HCT116 (cell line): ENCODE measurements at regions not wholly inside any gene's neighbourhood (a gene's known extent, or its start where the extent isn't known, plus 50 kb on each side); places are given as distances from the start of the nearest gene placed in this dataset.

ENCODE experiments used
- ATAC-seq: fragments of 200-7000 bp; cut with Tn5 transposase; 2 replicates; pipeline ENCODE4 v1.9.1; 2020; ENCODE audit warnings: mild to moderate bottlenecking, moderate library complexity
- BruUV-seq: library from RNA; stranded (reverse); fragments of 400-500 nt; replicated peaks from 2 replicates; lab custom pipeline; 2021; lab: Mats Ljungman, UMichigan
- CTCF ChIA-PET: fragments of 300-600 bp; sonication (Branson Sonifier 250); formaldehyde crosslinking; loops from one replicate; lab custom pipeline; 2021; ENCODE audit warnings: antibody characterized with exemption; lab: Charles Lee
- POLR2A ChIA-PET: fragments of 300-600, 350-600 bp; sonication (Branson Sonifier 250); formaldehyde crosslinking; loops from one replicate; lab custom pipeline; 2021; ENCODE audit warnings: antibody characterized with exemption; lab: Charles Lee
- RAD21 ChIA-PET, 2 experiments: fragments of 300-600 bp; sonication (Branson Sonifier 250); formaldehyde crosslinking; loops; one replicate each; lab custom pipeline; 2023; ENCODE audit warnings: low total read pairs in 2 of 2; ENCODE audit not compliant: uncharacterized antibody in 2 of 2, unreplicated experiment in 2 of 2, low non-redundant PET in 1 of 2; lab: Charles Lee
- DNase-seq: peaks from one replicate; pipeline ENCODE4 v3.0.0-alpha.2; 2010; ENCODE audit warnings: low read depth, low spot score
- H2AFZ ChIP-seq: fragments of 200-600 bp; shearing (Covaris generic), sonication (generic); 2 replicates; pipeline ENCODE4 v1.6.1; 2017; ENCODE audit warnings: low read depth, mixed run types, mixed read lengths, antibody characterized with exemption, low read length; ENCODE audit not compliant: poor library complexity, severe bottlenecking
- H3K27ac ChIP-seq: 2 replicates; pipeline ENCODE4 v1.5.1; 2012; ENCODE audit warnings: low read depth, low read length
- H3K27me3 ChIP-seq: fragments of 200-600 bp; sonication (generic); 2 replicates; pipeline ENCODE4 v1.6.1; 2016; ENCODE audit warnings: mixed run types, low read length, mixed read lengths; ENCODE audit not compliant: insufficient read depth
- H3K36me3 ChIP-seq, 2 experiments: fragments of 200-500 bp in 1 of 2; fragments of 200-600 bp in 1 of 2; sonication (Bioruptor generic) in 1 of 2; sonication (generic) in 1 of 2; 2 replicates each; pipeline versions ENCODE4 v1.5.1 to v1.6.1; 2014 to 2016; ENCODE audit warnings: low read length in 2 of 2, inconsistent platforms in 1 of 2, mixed read lengths in 1 of 2, mixed run types in 1 of 2; ENCODE audit not compliant: insufficient read depth in 2 of 2, control insufficient read depth in 1 of 2
- H3K4me1 ChIP-seq, 2 experiments: fragments of 200-600 bp in 1 of 2; sonication (generic) in 1 of 2; 2 replicates each; pipeline versions ENCODE4 v1.5.1 to v1.6.1; 2012 to 2017; ENCODE audit warnings: low read length in 2 of 2, inconsistent platforms in 1 of 2, mild to moderate bottlenecking in 1 of 2, mixed read lengths in 1 of 2, mixed run types in 1 of 2, moderate library complexity in 1 of 2; ENCODE audit not compliant: insufficient read depth in 2 of 2, control insufficient read depth in 1 of 2
- H3K4me2 ChIP-seq: fragments of 200-600 bp; sonication (generic); 2 replicates; pipeline ENCODE4 v1.6.1; 2017; ENCODE audit warnings: mixed run types, low read length, mixed read lengths
- H3K4me3 ChIP-seq, 2 experiments: fragments of 200-600 bp in 1 of 2; sonication (generic) in 1 of 2; replicated peaks in 1 of 2; 2 replicates each; pipeline ENCODE4 v1.5.1; 2011 to 2016; ENCODE audit warnings: low read length in 2 of 2, control low read depth in 1 of 2, low read depth in 1 of 2, mild to moderate bottlenecking in 1 of 2, mixed read lengths in 1 of 2, mixed run types in 1 of 2
- H3K79me2 ChIP-seq: fragments of 200-600 bp; sonication (generic); 2 replicates; pipeline ENCODE4 v1.6.1; 2017; ENCODE audit warnings: mild to moderate bottlenecking, mixed run types, low read length, moderate library complexity, mixed read lengths; ENCODE audit not compliant: insufficient read depth
- H3K9ac ChIP-seq: fragments of 200-600 bp; sonication (generic); 2 replicates; pipeline ENCODE4 v1.6.1; 2016; ENCODE audit warnings: low read length, mixed read lengths
- H3K9me2 ChIP-seq: fragments of 200-600 bp; sonication (generic), shearing (Covaris generic); 2 replicates; pipeline ENCODE4 v1.6.1; 2017; ENCODE audit warnings: mixed run types, mild to moderate bottlenecking, moderate library complexity; ENCODE audit not compliant: insufficient read depth
- H3K9me3 ChIP-seq, 2 experiments: fragments of 200-500 bp in 1 of 2; fragments of 200-600 bp in 1 of 2; sonication (Bioruptor generic) in 1 of 2; sonication (generic) in 1 of 2; 2 replicates each; pipeline ENCODE4 v1.6.1; 2014 to 2017; ENCODE audit warnings: low read length in 2 of 2, mixed read lengths in 2 of 2, inconsistent platforms in 1 of 2, low read depth in 1 of 2, mild to moderate bottlenecking in 1 of 2, mixed run types in 1 of 2, moderate library complexity in 1 of 2; ENCODE audit not compliant: control insufficient read depth in 1 of 2, insufficient read depth in 1 of 2
- H4K20me1 ChIP-seq: fragments of 200-600 bp; sonication (generic), shearing (Covaris generic); 2 replicates; pipeline ENCODE4 v1.6.1; 2017; ENCODE audit warnings: mixed run types, mild to moderate bottlenecking, moderate library complexity; ENCODE audit not compliant: insufficient read depth
- ATF3 ChIP-seq: IDR thresholded peaks from 2 replicates; pipeline ENCODE4 v1.6.1; 2012
- CBX3 ChIP-seq: IDR thresholded peaks from 2 replicates; pipeline ENCODE4 v1.6.1; 2012; ENCODE audit warnings: low read depth
- CEBPB ChIP-seq: IDR thresholded peaks from 2 replicates; pipeline ENCODE4 v1.6.1; 2012; ENCODE audit warnings: low read depth
- EGR1 ChIP-seq: IDR thresholded peaks from 2 replicates; pipeline ENCODE4 v1.6.1; 2012; ENCODE audit warnings: low read depth
- ELF1 ChIP-seq: IDR thresholded peaks from 2 replicates; pipeline ENCODE4 v1.6.1; 2012; ENCODE audit warnings: low read depth, borderline replicate concordance
- FOSL1 ChIP-seq: IDR thresholded peaks from 2 replicates; pipeline ENCODE4 v1.6.1; 2012; ENCODE audit warnings: low read depth
- POLR2AphosphoS5 ChIP-seq: IDR thresholded peaks from 2 replicates; pipeline ENCODE4 v1.6.1; 2011; ENCODE audit warnings: mild to moderate bottlenecking, low read depth, low read length, moderate library complexity
- RAD21 ChIP-seq: IDR thresholded peaks from 2 replicates; pipeline ENCODE4 v1.6.1; 2012; ENCODE audit warnings: low read depth, mild to moderate bottlenecking
- REST ChIP-seq: IDR thresholded peaks from 2 replicates; pipeline ENCODE4 v1.6.1; 2012; ENCODE audit warnings: low read depth
- TCF7L2 ChIP-seq: IDR thresholded peaks from 2 replicates; pipeline ENCODE4 v1.7.0; 2011; ENCODE audit warnings: borderline replicate concordance, inconsistent platforms; ENCODE audit not compliant: insufficient read depth, insufficient read length; ENCODE audit errors: extremely low read depth
- YY1 ChIP-seq: IDR thresholded peaks from 2 replicates; pipeline ENCODE4 v1.6.1; 2011; ENCODE audit warnings: low read length, low read depth, moderate library complexity, mild to moderate bottlenecking; ENCODE audit not compliant: insufficient replicate concordance; ENCODE audit errors: extremely low read depth
- intact Hi-C: fragments of 100-400 bp; cut with micrococcal nuclease; formaldehyde crosslinking; loops from 2 replicates; pipeline ENCODE4 v1.10.0; 2022
- TF ChIP-seq, protein P1 (sequence below): IDR thresholded peaks from 2 replicates; pipeline ENCODE4 v1.6.1; 2011; ENCODE audit warnings: mild to moderate bottlenecking, low read length, moderate library complexity; ENCODE audit not compliant: insufficient replicate concordance; ENCODE audit errors: extremely low read depth

DNA sequence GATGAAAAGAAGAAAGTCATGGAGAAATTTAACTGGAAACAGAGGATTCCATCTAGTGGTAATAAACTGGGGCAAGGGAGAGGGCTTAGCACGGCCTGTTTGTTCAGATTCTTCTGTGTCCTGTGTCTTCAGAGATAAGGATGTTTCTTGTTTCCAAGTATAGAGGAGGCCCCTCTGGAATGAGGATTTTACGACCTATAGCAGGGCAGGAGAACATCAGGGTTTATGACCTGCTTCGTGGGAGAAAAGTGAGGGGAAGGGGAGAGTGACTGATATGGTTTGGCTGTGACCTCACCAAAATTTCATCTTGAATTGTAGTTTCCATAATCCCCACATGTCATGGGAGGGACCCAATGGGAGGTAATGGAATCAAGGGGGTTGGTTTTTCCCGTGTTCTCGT, 93.0 kb upstream of the LDB2 start:
- no peak overlapping the region for H3K4me2 ChIP-seq
- intact Hi-C loops, result no loop called here
- DNase-seq (no peak), ATAC-seq (no peak)
- no peak overlapping the region for H3K27ac ChIP-seq
- TF ChIP-seq CBX3 (no peak), ATF3 (no peak), EGR1 (no peak), REST (no peak), FOSL1 (no peak), YY1 (no peak), TCF7L2 (no peak), RAD21 (no peak), ELF1 (no peak), POLR2AphosphoS5 (no peak), CEBPB (no peak)
- TF ChIP-seq, protein P1, sequence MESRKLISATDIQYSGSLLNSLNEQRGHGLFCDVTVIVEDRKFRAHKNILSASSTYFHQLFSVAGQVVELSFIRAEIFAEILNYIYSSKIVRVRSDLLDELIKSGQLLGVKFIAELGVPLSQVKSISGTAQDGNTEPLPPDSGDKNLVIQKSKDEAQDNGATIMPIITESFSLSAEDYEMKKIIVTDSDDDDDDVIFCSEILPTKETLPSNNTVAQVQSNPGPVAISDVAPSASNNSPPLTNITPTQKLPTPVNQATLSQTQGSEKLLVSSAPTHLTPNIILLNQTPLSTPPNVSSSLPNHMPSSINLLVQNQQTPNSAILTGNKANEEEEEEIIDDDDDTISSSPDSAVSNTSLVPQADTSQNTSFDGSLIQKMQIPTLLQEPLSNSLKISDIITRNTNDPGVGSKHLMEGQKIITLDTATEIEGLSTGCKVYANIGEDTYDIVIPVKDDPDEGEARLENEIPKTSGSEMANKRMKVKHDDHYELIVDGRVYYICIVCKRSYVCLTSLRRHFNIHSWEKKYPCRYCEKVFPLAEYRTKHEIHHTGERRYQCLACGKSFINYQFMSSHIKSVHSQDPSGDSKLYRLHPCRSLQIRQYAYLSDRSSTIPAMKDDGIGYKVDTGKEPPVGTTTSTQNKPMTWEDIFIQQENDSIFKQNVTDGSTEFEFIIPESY, result no peak
- no peaks in the 10 kb centered on the region for H3K9me3 ChIP-seq
- no peak overlapping the region for H3K4me3 ChIP-seq
- CTCF ChIA-PET, result no interaction called here
- RAD21 ChIA-PET, result no interaction called here
- no peaks in the 10 kb centered on the region for H3K79me2 ChIP-seq
- peaks cover 6% of the 10 kb centered on the region; the same call in 1 of the 2 replicates for H3K27me3 ChIP-seq
- H3K9ac ChIP-seq, result no peak overlapping the region
- no peaks in the 10 kb centered on the region for H3K36me3 ChIP-seq
- H2AFZ ChIP-seq, result no peak overlapping the region
- POLR2A ChIA-PET, result no interaction called here
- BruUV-seq, result no TSS peak
- no peaks in the 10 kb centered on the region for H3K9me2 ChIP-seq
- no peaks in the 10 kb centered on the region for H4K20me1 ChIP-seq
- H3K4me1 ChIP-seq, result no peaks in the 10 kb centered on the region
